ENCODE measurements at regions not wholly inside any gene's neighbourhood (a gene's known extent, or its start where the extent isn't known, plus 50 kb on each side); places are given as distances from the start of the nearest gene placed in this dataset.

- DNase-seq (no peak), ATAC-seq (no peak)
- intact Hi-C loops (cut with DNase I) = no loop called here
- 81% methylated on average over 5 of the region's 5 CpGs for WGBS (ENCODE audit: insufficient coverage, low coverage, low lambda C conversion rate, missing lambda C conversion rate)
- no peaks in the 10 kb centered on the region for H3K36me3 ChIP-seq
- H3K4me3 ChIP-seq = no peak overlapping the region
- no peak for TF ChIP-seq CTCF (IDR thresholded peaks at IDR 0.05)
- TF ChIP-seq POLR2A (IDR thresholded peaks at IDR 0.05) = no peak
- H3K27me3 ChIP-seq = no peaks in the 10 kb centered on the region
- no peaks in the 10 kb centered on the region for H3K4me1 ChIP-seq
- H3K27ac ChIP-seq = no peak overlapping the region
- no peaks in the 10 kb centered on the region for H3K9me3 ChIP-seq
Measured at GRCh38 chr12:127178052-127178451, 1088.9 kb upstream of the TMEM132C start.

GRCh38 chr12:127178463-127178862, 1088.5 kb upstream of the TMEM132C start:
- ATAC-seq = no peak
- no peaks in the 10 kb centered on the region for H3K9me3 ChIP-seq
- no peaks in the 10 kb centered on the region for H3K4me1 ChIP-seq
- H3K27me3 ChIP-seq = no peaks in the 10 kb centered on the region
- H3K4me3 ChIP-seq = no peak overlapping the region
- H3K27ac ChIP-seq = no peak overlapping the region
- intact Hi-C loops (cut with DNase I) = no loop called here
- 71% methylated on average over 1 of the region's 1 CpG for WGBS (ENCODE audit: insufficient coverage, low coverage, low lambda C conversion rate, missing lambda C conversion rate)
- DNase-seq = no peak
- H3K36me3 ChIP-seq = no peaks in the 10 kb centered on the region
- TF ChIP-seq CTCF (IDR thresholded peaks at IDR 0.05) (no peak), POLR2A (IDR thresholded peaks at IDR 0.05) (no peak)

GRCh38 chr12:127179176-127179575, 1087.8 kb upstream of the TMEM132C start:
- Histone ChIP-seq H3K9me3 (no peaks in the 10 kb centered on the region), H3K27me3 (no peaks in the 10 kb centered on the region), H3K4me1 (no peaks in the 10 kb centered on the region), H3K4me3 (no peak overlapping the region), H3K27ac (no peak overlapping the region), H3K36me3 (no peaks in the 10 kb centered on the region)
- no peak for DNase-seq
- intact Hi-C loops (cut with DNase I) = no loop called here
- TF ChIP-seq POLR2A (IDR thresholded peaks at IDR 0.05) (no peak), CTCF (IDR thresholded peaks at IDR 0.05) (no peak)
- WGBS (ENCODE audit: insufficient coverage, low coverage, low lambda C conversion rate, missing lambda C conversion rate) = 63% methylated on average over 6 of the region's 6 CpGs
- ATAC-seq = no peak

- TF ChIP-seq POLR2A (IDR thresholded peaks at IDR 0.05) (no peak), CTCF (IDR thresholded peaks at IDR 0.05) (no peak)
- Histone ChIP-seq H3K9me3 (no peaks in the 10 kb centered on the region), H3K36me3 (no peaks in the 10 kb centered on the region), H3K27me3 (no peaks in the 10 kb centered on the region), H3K4me1 (no peaks in the 10 kb centered on the region), H3K4me3 (no peak overlapping the region), H3K27ac (no peak overlapping the region)
- intact Hi-C loops (cut with DNase I) = no loop called here
- ATAC-seq (no peak), DNase-seq (no peak)
- WGBS (ENCODE audit: insufficient coverage, low coverage, low lambda C conversion rate, missing lambda C conversion rate) = 80% methylated on average over 1 of the region's 6 CpGs
Measured at GRCh38 chr12:127182018-127182417, 1085.0 kb upstream of the TMEM132C start.

GRCh38 chr12:127189992-127190391, 1077.0 kb upstream of the TMEM132C start:
- Histone ChIP-seq H3K4me1 (no peaks in the 10 kb centered on the region), H3K27ac (no peak overlapping the region), H3K9me3 (no peaks in the 10 kb centered on the region), H3K36me3 (no peaks in the 10 kb centered on the region), H3K27me3 (no peaks in the 10 kb centered on the region), H3K4me3 (no peak overlapping the region)
- WGBS (ENCODE audit: insufficient coverage, low coverage, low lambda C conversion rate, missing lambda C conversion rate) = 75% methylated on average over 1 of the region's 1 CpG
- ATAC-seq (no peak), DNase-seq (no peak)
- intact Hi-C loops (cut with DNase I) = no loop called here
- no peak for TF ChIP-seq POLR2A (IDR thresholded peaks at IDR 0.05)
- no peak for TF ChIP-seq CTCF (IDR thresholded peaks at IDR 0.05)
